ENCODE measurements at regions not wholly inside any gene's neighbourhood (a gene's known extent, or its start where the extent isn't known, plus 50 kb on each side); places are given as distances from the start of the nearest gene placed in this dataset.

DNA sequence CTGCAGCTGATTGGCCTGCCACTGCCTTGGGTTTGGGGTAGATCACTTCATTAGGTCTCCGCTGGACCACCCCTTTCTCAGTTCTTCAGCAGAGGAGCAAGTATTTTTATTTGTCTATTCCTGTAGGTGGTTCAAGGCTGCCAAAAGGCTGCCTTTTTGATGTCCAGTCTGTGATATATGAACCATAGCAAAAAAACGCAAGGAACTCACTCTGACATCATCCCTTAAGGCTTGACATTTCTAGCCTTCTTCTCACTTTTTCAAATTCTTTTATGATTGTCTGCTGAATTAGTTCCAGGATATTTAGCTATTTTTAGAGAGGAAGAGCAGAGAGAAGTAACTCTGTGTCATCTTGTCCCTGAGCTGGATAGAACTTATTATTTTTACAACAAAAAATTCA lies 269.2 kb downstream of the BAMBI start:
- TF ChIP-seq, protein P1, sequence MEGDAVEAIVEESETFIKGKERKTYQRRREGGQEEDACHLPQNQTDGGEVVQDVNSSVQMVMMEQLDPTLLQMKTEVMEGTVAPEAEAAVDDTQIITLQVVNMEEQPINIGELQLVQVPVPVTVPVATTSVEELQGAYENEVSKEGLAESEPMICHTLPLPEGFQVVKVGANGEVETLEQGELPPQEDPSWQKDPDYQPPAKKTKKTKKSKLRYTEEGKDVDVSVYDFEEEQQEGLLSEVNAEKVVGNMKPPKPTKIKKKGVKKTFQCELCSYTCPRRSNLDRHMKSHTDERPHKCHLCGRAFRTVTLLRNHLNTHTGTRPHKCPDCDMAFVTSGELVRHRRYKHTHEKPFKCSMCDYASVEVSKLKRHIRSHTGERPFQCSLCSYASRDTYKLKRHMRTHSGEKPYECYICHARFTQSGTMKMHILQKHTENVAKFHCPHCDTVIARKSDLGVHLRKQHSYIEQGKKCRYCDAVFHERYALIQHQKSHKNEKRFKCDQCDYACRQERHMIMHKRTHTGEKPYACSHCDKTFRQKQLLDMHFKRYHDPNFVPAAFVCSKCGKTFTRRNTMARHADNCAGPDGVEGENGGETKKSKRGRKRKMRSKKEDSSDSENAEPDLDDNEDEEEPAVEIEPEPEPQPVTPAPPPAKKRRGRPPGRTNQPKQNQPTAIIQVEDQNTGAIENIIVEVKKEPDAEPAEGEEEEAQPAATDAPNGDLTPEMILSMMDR (IDR thresholded peaks at IDR 0.05), result no peak
- TF ChIP-seq POLR2A (IDR thresholded peaks at IDR 0.05), result no peak

Data from esophagus squamous epithelium (tissue), 4 donors.